GM21360 (cell line): ENCODE measurements at regions not wholly inside any gene's neighbourhood (a gene's known extent, or its start where the extent isn't known, plus 50 kb on each side); places are given as distances from the start of the nearest gene placed in this dataset.
"Not testable (repeated sequence)": the region's sequence is repeated elsewhere in the genome, so short reads cannot be mapped to it uniquely, and the experiment has no call there.

Source experiments
- ATAC-seq: cut with Tn5 transposase; IDR thresholded peaks from one replicate; pipeline ENCODE4 v1.9.1; 2021; ENCODE audit warnings: mild to moderate bottlenecking, moderate library complexity; ENCODE audit not compliant: unreplicated experiment

DNA sequence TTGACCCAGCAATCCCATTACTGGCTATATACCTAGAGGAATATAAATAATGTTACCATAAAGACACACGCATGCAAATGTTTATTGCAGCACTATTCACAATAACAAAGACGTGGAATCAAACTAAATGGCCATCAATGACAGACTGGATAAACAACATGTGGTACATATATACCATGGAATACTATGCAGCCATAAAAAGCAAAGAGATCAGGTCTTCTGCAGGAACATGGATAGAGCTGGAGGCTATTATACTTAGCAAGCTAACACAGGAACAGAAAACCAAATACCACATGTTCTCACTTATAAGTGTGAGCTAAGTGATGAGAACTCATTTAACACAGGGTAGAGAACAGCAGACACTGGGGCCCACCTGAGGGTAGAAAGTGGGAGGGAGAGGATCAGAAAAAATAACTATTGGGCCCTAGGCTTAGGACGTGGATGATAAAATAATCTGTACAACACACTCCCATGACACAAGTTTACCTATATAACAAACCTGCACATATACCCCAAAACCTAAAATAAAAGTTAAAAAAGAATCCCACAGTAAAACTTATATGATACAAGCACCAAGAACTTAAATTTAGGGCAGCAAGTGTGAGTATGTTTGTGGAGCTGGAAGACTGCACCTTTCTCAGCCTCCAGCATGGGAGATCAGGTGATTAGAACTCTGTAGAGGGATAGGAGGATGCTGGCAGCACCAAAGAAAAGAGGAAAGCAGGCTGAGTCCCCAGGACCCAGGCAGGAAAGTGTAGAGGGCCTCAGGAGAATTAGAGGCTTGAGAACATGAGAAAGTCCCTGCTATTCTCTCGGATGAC is 320.8 kb upstream of the USP24 start:
- ATAC-seq, result no peak

DNA sequence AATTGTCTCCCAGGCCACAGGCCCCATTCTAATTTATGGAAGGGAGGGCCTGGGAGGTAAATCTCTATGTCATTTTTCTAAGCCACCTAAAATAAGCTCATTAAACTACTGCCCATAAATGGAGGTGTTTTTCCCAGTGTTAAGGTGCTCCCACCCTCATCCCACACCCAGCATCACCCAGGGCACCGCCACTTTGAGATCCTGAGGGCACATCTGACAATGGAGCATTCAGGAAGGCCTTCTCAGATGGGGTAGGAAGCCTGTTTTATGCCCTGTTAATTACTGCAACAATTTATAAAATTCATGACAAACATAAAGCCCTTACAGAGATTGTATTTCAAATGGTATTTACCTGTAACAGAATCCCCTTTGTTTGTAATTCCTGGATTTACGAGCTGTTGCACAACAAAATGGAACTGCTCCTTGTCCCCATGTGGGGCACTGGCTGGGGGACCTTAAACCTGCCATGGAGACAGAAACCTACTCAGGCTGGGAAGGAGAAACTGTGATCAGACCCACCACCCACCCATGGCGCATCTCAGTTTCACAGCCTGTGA is 319.5 kb upstream of the USP24 start:
- ATAC-seq, result no peak

DNA sequence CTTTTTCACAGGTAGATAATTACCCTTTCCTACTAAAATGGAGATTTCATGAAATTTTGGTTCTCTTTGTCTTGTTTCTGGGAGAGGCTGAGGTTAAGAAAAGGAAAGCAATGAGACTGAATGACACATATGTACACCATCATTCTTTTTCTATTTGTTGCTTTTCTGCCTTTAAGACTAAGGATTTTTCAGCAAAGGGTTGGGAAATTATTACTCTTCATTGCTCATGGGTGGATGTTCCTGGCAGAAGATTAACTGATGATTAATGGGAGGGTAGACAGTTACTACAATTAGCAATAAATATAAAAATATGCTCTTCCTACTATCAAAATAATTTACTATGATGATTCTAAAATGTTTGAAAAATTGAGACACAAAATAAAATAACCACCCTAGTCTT is 316.5 kb upstream of the USP24 start:
- ATAC-seq, result no peak

DNA sequence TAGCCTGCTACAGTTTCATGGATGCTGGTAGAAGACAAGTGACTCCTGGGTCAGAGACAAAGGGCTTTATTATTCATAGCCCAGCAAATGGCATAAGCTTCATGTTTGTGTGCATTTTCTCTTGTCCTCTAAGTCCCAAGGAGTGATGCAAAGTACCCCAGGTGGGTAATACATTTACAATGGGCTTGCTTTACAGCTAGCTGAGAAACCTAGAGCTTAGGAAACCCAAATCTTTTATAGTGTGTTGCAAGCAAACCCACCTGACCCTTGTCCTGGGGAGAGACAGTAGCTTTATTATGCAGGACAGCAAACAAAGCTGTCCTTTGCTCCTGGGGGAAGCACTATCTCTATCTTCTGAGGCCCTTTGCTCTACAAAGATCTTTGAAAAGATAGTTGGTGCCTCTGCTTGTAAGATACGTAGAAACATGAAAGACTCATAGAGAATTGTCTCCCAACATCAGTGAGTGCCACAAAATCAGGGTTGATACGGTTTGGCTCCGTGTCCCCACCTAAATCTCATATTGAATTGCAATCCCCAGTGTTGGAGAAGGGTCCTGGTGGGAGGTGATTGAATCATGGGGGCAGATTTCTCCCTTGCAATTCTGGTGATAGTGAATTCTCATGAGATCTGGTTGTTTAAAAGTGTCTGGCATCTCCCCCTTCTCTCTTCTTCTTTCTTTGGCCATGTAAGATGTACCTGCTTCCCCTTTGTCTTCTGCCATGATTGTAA is 315.8 kb upstream of the USP24 start:
- no peak for ATAC-seq

DNA sequence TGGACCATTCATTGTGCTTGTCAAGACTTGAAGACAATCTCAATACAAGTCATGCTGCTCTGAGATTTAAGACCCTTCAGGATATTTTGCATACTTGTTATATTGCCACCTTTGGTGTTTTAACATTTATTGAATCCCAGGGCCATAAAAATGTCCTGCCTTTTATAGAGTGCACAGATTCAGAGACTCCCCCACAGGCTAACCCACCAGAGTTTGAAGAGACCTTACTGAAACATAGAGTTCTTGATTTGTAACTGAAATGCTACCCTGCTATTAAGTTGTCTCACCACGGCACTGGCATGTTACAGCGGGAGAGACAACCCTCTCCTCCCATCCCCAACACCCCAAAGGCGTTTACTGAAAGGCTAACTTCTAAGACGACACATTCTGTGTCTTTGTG is 313.9 kb upstream of the USP24 start:
- ATAC-seq, result no peak

DNA sequence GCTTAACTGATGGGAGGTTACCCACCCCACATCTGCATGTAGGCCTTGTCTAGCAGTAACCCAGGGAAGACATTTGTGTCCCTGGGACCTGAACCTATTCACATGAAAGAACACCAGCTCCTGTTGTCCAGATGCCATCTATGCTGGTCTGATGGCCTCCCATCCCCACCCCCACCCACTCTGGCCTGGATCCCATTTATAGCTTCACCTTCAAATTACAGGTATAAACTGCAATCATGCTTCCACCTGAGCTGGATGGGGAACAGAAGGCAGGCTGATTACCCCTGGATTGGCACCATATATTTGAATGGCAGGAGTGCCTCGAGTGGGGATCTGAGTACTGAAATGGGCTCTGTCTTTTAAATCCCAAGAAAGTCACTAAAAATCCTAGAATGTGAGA is 312.7 kb upstream of the USP24 start:
- no peak for ATAC-seq

DNA sequence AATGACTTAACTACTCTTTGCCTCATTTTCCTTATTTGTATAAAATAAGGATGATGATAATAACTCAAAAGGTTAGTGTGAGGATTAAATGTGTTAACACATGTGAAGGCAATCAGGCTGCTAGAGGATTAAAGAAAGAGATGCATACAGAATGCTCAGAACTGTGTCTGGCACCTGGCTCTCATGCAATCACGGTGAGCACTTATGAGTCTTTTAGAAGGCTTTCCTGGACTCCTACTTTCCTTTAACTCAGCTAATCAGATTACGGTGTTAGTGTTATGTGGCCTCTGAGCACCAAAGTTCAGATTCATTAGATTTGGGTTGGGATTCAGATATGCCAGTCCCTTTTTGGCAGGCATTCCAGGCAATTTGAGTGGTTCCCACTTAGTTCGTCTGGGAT is 311.6 kb upstream of the USP24 start:
- ATAC-seq, result no peak

DNA sequence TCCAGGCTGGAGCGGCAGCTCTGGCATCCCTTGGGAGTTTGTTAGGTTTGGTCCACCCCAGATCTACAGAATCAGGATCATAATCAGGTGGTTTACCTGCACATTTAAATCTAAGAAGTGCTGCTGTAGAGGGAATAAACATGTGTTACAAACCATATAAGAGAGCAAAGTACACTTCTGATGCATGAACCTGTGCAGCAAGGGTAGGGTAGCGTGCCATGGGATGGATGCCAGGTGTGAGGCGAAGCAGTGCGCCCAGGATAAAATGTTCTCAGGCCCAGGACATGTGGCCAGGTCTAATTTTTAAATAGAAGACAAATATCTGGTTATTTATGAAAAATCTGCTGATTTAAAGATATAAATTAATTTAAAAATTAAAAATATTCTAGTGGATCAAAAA is 308.8 kb upstream of the USP24 start:
- no peak for ATAC-seq

DNA sequence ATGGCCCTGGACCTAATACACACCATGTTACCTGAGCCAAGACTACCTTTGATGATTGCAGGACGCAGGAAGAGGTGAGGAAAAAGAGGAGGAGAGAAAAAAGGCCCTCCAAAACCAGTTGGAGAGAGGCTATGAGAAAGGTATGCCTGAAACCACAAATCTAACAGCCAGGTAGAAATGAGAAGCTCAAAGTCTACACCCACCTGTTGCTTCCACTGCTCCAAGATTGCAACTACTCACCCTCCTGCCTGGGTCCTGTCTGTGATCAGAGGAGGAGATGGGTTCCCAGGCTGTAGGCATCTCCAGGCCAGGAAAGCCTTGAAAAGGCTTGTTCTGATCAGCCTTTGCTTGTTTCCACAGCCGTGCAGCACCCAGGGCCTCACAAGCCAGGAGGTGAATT is 307.8 kb upstream of the USP24 start:
- ATAC-seq, result no peak

DNA sequence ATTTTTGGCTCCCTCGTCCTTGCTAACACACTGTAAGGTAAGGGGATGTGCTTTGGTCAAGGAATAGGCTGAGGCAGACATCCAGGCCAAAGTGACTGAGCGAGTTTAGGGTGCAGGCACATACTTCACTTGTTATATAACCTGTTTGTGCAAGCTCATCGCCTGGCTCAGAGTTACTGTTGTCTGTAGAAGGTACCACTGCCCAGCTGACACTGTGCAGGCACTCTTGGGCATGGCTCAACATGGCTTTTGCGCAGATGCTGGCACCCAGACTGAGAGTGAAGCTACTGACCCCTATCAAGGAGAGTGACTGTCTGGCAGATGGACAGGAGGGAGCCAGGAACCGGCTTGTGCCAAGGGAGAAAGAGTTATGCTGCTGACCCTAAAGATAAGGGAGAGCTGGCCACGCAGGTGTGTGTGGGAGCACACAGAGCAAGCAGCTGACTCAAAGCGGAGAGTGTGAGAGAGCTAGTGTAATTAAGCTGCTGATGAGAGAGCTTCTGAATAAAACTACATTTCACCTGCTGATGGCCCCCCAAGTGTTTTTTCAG is 307.3 kb upstream of the USP24 start:
- no peak for ATAC-seq

DNA sequence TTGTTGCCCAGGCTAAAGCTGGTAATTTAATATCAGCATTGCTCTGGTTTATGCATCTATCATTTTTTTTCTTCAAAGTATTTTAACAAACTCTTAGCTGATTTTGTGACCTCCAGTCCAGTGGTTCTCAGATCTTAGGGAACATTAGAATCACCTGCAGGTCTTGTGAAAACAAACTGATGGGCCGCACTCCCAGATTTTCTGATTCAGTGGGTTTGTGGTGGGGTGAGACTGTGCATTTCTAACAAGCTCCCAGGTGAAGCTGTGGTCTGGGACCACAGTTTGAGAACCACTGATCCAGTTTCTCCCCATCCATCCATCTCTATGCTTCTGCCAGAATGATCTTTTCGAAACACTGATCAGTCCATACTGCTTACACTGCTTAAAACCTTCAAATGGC is 305.7 kb upstream of the USP24 start:
- no peak for ATAC-seq

DNA sequence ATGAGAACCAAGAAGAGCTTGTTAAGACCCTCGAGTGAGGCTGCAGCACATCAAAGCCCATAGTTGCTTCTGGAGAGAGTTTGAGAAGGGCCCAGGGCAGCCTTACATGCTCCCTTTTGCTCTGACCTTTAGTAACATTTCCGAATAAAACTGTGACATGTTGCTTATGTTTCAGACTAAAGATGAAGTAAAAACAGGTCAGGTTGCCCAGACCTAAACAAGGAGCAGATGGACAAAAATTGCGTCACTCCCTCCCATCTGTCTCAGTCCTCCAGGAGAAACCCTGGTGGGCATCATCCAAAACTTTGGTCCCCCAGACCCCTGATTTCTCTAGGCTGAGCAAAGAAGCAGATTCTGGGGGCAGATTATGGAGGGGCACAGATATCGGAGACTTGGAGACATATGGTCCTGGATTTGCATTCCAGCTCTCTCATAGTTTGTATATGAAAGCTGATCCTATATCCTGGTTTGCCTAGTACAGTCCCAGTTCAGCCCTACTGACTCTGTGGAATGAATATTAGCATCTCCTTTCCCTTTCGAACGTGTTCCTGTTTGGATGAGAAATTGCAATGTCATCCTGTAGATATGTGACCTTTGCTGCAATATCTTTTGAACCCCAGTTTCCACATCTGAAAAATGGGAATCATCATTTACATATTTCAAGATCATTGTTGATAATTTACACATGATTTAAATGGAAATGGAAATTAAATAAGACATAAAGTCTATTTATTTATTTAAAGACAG is 304.9 kb upstream of the USP24 start:
- ATAC-seq, result no peak

DNA sequence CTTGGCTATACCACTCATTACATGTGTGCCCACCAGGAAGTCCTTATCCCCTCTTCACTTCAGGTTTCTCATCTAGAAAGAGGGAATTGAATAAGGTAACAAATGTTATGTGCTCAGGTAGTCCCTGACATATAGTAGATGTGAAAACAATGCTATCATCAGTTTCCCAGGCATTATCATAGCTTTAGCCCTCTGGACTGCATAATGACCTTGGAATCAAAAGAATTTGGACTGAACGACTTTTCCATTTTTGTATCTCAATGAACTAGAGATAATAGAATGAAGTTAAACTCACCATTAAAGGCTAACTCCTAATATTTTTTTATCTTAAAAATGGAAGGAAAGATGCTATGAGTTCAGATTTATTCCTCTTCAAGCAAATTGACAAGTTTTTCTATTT is 304.1 kb upstream of the USP24 start:
- ATAC-seq, result no peak

DNA sequence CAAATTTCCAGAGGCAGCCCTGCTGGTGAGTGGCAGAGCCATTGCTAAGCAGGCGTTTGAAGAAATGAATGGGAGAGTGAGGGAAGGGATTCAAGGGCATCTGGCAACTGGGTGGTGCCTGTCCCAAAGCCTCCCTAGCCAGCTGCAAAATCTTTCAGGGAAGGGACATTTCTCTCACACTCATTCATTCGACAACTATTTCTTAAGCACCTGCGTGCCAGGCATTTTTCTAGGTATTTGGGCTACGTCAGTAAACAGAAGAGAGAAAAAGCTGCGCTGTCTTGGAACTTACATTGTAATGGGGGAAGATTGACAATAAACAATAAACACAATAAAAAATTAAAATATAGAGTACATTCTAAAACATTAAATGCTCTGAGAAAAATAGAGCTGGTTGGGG is 301.9 kb upstream of the USP24 start:
- no peak for ATAC-seq

DNA sequence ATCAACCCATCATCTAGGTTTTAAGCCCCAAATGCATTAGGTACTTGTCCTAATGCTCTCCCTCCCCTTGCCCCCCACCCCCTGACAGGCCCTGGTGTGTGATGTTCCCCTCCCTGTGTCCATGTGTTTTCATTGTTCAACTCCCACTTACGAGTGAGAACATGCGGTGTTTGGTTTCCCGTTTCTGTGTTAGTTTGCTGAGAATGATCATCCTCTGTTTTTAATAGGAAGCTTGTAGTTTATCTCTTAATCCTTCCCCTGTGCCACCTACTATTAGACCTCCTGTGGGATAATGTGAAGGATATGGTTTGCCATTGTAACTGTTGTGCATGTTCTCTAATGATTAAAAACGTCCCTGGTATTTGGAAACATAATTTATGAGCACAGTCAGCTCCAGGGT is 299.4 kb upstream of the USP24 start:
- ATAC-seq, result not testable (repeated sequence)

DNA sequence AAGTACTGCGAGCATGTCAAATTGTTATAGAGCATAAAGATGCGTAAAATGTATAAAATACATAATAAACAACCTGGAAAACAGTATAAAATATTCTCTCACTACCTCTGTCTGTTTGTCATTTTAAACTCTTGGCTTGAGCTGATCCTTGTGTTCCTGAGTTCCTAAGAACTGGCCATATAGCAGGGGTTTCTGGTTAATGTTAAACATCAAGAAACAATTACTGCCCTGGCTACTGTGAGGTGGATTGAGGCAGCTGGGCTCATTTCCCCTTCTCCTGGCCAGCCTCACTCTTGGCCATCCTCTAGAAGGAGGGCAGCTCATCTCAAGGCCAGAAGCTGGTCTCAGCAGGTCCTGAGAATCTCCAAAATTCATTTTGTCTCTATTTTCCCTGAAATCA is 297.3 kb upstream of the USP24 start:
- ATAC-seq, result no peak

DNA sequence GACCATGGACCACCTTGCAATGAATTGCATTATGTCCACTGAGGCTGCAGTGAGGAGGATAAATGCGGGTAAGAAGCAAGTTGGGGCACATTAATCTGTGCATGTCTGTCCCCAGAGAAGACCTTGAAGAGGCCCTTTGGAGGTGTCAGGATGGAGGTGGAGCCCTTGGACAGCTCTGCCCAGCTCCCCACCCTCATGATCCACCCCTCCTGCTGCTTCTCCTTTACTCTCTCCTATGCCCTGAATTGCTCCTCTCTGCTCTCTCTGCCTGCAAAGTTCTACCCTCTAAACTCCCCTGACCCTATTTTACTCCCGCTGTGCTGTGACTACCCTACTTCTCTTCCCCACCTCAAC is 292.4 kb upstream of the USP24 start:
- no peak for ATAC-seq

DNA sequence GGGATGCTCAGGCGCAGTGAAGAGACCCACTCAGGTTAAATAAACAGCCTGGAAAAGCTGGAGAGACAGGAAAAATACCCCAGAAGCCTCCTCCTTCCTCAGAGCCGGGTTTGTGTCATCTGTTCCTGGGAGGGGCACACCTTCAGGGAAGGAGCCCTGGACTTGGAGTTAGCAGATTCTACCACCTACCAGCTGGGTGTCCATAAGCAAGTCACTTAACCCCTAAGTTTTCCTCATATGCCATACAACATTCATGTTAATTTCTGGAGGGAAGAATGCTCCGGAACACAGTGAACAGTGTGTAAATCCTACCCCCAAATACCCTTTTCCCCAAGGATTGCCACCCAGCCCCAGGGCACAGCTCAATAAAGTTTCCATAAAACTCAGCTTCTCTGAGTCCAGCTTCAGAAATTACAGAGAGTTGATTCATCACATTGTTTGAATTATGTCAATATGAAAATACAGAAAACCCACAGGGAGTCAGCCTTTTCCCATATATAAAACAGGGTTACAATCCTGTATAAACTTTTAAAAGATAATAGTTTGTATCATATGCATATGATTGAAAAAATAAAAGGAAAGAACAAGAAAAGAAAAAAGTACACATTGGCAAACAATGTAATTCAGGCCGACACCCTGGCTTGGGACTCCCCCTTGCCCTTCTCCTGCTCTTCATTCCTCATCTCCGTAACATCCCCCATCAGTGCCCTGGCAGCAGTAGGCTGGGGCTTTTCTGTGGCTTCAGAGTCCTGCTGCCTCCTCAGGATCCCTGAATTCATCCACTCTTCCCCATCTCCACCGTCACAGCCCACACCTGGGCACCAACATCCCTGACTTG is 291.8 kb upstream of the USP24 start:
- no peak for ATAC-seq

DNA sequence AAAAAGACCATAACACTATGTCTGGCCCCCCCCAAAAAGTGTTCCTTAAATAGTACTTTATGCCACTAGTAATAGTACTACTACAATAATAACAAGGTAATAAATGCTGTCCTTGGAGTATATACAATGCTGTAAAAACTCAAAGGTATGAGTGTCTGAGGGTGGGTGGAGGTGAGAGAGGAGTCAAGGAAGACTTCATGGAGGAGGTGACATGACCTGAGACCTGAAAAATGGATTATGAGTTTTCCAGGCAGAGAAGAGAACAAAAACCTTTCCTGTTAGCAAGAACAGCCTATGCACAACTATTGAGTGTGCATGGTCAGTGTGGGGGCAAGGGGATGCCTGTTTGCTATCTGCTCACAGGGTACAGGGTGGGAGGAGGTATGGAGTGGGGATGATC is 290.2 kb upstream of the USP24 start:
- ATAC-seq, result no peak

DNA sequence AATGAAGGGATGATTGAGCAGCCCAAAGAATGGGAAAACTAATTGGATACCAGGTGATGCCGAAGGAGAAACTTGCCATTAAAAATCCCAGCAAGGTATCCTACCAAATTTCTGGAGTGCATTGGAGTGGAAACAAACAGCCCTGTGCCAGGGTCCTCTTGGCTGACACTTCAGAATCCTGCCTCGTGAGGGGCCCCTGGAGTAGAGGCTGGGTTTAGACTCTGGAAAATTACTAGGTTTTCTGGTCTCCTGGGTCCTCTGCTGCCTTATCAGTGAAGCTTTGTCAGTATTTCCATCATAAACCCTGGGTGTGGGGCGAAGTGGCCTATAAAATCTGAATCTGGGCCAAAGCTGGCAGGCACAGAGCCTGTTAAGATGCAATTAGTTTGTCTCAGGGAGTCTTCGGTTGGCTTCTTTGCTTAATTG is 289.2 kb upstream of the USP24 start:
- no peak for ATAC-seq
